GM23248 (cell line): ENCODE measurements at regions not wholly inside any gene's neighbourhood (a gene's known extent, or its start where the extent isn't known, plus 50 kb on each side); places are given as distances from the start of the nearest gene placed in this dataset.

Experiments
- DNase-seq: peaks from one replicate; pipeline ENCODE4 v3.0.0-alpha.2; 2015
- H2AFZ ChIP-seq: fragments of 200-600 bp; sonication (generic); 2 replicates; pipeline ENCODE4 v1.6.1; 2016; ENCODE audit warnings: antibody characterized with exemption
- H3F3A ChIP-seq: fragments of 200-600 bp; sonication (generic); 2 replicates; pipeline ENCODE4 v1.6.1; 2016; ENCODE audit warnings: mild to moderate bottlenecking, antibody characterized with exemption, mixed run types; ENCODE audit not compliant: insufficient read depth
- H3K27ac ChIP-seq: fragments of 200-600 bp; sonication (generic); 2 replicates; pipeline ENCODE4 v1.5.1; 2016; ENCODE audit warnings: mild to moderate bottlenecking
- H3K27me3 ChIP-seq: fragments of 200-600 bp; sonication (generic); replicated peaks from 2 replicates; pipeline ENCODE4 v1.6.1; 2016; ENCODE audit warnings: mild to moderate bottlenecking; ENCODE audit not compliant: insufficient read depth
- H3K36me3 ChIP-seq: fragments of 200-600 bp; sonication (generic); 2 replicates; pipeline ENCODE4 v1.6.1; 2016; ENCODE audit warnings: low read depth, mild to moderate bottlenecking
- H3K4me1 ChIP-seq: fragments of 200-600 bp; sonication (generic); 2 replicates; pipeline ENCODE4 v1.6.1; 2016; ENCODE audit warnings: mild to moderate bottlenecking; ENCODE audit not compliant: insufficient read depth
- H3K4me2 ChIP-seq: fragments of 200-600 bp; sonication (generic); one replicate; pipeline ENCODE4 v1.6.1; 2016; ENCODE audit warnings: mild to moderate bottlenecking; ENCODE audit not compliant: unreplicated experiment
- H3K4me3 ChIP-seq: fragments of 200-600 bp; sonication (generic); 2 replicates; pipeline ENCODE4 v1.5.1; 2016; ENCODE audit warnings: mild to moderate bottlenecking
- H3K79me2 ChIP-seq: fragments of 200-600 bp; sonication (generic); 2 replicates; pipeline ENCODE4 v1.6.1; 2016; ENCODE audit warnings: mild to moderate bottlenecking; ENCODE audit not compliant: insufficient read depth
- H3K9ac ChIP-seq: fragments of 200-600 bp; sonication (generic); 2 replicates; pipeline ENCODE4 v1.6.1; 2016; ENCODE audit warnings: mild to moderate bottlenecking
- H3K9me2 ChIP-seq: fragments of 200-600 bp; sonication (generic); 2 replicates; pipeline ENCODE4 v1.6.1; 2016; ENCODE audit warnings: mixed run types, mild to moderate bottlenecking, moderate library complexity; ENCODE audit not compliant: insufficient read depth
- H3K9me3 ChIP-seq: fragments of 200-600 bp; sonication (generic); one replicate; pipeline ENCODE4 v1.6.1; 2017; ENCODE audit warnings: low read depth
- H4K20me1 ChIP-seq: fragments of 200-600 bp; sonication (generic); 2 replicates; pipeline ENCODE4 v1.6.0; 2016; ENCODE audit not compliant: insufficient read depth
- EZH2 ChIP-seq: fragments of 200-600 bp; sonication (generic); IDR thresholded peaks from 2 replicates; pipeline ENCODE4 v1.6.1; 2018; ENCODE audit warnings: antibody characterized with exemption, mild to moderate bottlenecking; ENCODE audit not compliant: insufficient read depth, poor library complexity, severe bottlenecking
- EZH2phosphoT487 ChIP-seq: fragments of 200-600 bp; sonication (generic); IDR thresholded peaks from 2 replicates; pipeline ENCODE4 v1.6.1; 2018; ENCODE audit warnings: antibody characterized with exemption, moderate library complexity, mild to moderate bottlenecking, low read depth; ENCODE audit not compliant: insufficient read depth
- WGBS, 2 experiments: methylation state at CpG; one replicate each; pipeline ENCODE4 v1.1.6; 2015 to 2017; ENCODE audit warnings: low lambda C conversion rate in 2 of 2, low coverage in 1 of 2; ENCODE audit errors: missing lambda C conversion rate in 2 of 2; 5-methylcytosine and 5-hydroxymethylcytosine counted together
- in situ Hi-C: fragments of 300-500 bp; cut with MboI; formaldehyde crosslinking; loops from 2 replicates; pipeline ENCODE4 v1.15.0; 2020

DNA sequence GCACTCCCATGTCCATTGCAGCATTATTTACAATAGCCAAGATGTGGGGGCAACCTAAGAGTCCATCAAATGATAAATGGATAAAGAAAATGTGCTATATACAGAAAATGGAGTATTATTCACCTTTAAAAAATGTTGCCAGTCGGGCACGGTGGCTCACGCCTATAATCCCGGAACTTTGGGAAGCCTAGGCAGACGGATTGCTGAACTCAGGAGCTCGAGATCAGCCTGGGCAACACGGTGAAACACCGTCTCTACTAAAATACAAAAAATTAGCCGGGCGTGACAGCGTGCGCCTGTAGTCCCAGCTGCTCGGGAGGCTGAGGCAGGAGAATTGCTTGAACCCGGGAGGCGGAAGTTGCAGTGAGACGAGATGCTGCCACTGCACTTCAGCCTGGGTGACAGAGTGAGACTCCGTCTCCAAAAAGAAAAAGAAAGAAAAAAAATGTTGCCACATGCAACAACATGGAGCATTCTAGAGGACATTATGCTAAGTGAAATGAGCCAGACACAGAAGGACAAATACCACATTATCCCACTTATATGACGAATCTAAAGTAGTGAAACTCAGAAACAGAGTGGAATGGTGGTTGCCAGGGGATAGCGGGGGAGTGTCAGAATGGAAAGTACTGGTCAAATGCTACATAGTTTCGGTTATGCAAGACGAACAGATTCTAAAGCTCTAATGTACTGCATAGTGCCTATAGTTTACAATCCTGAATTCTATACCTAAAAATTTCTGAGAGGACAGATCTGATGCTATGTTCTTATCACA, 1385.6 kb upstream of the TMEFF2 start:
- in situ Hi-C loops = no loop called here
- TF ChIP-seq EZH2 = no peak
- TF ChIP-seq EZH2phosphoT487 = no peak

DNA sequence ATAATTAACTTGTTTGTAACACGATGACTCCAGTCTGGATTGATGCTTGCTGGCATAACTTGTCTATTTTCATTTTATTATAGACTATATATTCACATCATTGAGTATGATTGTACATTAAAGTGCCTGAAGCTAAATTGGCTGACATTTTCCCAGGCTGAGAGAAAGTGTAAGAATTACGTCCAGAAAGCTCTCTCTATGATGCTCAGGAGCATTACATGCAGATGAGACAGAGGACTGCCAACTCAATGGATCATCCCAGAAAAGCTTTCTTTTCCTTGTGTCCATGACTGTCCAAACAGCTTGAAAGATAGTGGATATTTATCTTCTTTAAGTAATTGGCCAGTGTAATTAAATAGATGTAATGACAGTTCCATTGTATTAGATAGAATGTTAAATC, 1372.2 kb upstream of the TMEFF2 start:
- no peak for DNase-seq
- in situ Hi-C loops = no loop called here
- no peak overlapping the region for H2AFZ ChIP-seq
- no peak overlapping the region for H3K9ac ChIP-seq
- no peak overlapping the region for H3K4me3 ChIP-seq
- no peaks in the 10 kb centered on the region for H3F3A ChIP-seq
- no peaks in the 10 kb centered on the region for H3K9me2 ChIP-seq
- no peaks in the 10 kb centered on the region for H3K36me3 ChIP-seq
- TF ChIP-seq EZH2 (no peak), EZH2phosphoT487 (no peak)
- no peak overlapping the region for H3K4me2 ChIP-seq
- H3K27me3 ChIP-seq = no peaks in the 10 kb centered on the region
- H3K9me3 ChIP-seq = peaks cover 5% of the 10 kb centered on the region
- no peak overlapping the region for H3K27ac ChIP-seq
- no peaks in the 10 kb centered on the region for H3K4me1 ChIP-seq
- WGBS, 2 experiments = 7 to 15% methylated on average over 2 of the region's 2 CpGs
- H4K20me1 ChIP-seq = no peaks in the 10 kb centered on the region
- H3K79me2 ChIP-seq = no peaks in the 10 kb centered on the region

More for the DNA sequence above, 1385.6 kb upstream of the TMEFF2 start:
- Histone ChIP-seq H3F3A (no peaks in the 10 kb centered on the region), H3K4me2 (no peak overlapping the region), H4K20me1 (no peaks in the 10 kb centered on the region), H3K9me3 (no peaks in the 10 kb centered on the region), H3K27me3 (no peaks in the 10 kb centered on the region), H3K27ac (no peak overlapping the region), H3K9me2 (no peaks in the 10 kb centered on the region), H3K4me3 (no peak overlapping the region), H2AFZ (no peak overlapping the region), H3K79me2 (no peaks in the 10 kb centered on the region), H3K9ac (no peak overlapping the region), H3K36me3 (no peaks in the 10 kb centered on the region), H3K4me1 (no peaks in the 10 kb centered on the region)
- no peak for DNase-seq
- 50 to 58% methylated on average over 21 of the region's 21 CpGs for WGBS, 2 experiments

DNA sequence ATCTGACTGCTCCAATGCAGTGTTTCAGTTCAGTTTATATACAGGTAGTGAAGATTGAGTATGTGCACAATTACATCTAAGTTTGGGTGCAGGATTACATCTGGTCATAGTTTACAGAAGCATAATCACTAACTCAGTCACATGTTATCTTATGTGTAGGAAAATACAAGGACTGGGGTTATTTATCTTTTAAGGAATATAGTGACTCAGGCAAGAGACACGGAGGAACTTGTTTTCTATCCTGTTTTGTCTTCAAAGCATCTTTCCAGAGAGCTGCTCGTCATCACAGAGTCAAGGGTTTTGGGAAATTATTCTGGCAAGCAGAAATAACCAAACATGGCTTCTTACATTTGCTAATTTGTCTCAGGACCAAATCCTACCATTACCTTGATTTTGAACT, 1371.5 kb upstream of the TMEFF2 start:
- H3K36me3 ChIP-seq = no peaks in the 10 kb centered on the region
- H3K4me2 ChIP-seq = no peak overlapping the region
- no peaks in the 10 kb centered on the region for H4K20me1 ChIP-seq
- in situ Hi-C loops = no loop called here
- no peak for DNase-seq
- no peak overlapping the region for H3K27ac ChIP-seq
- no peaks in the 10 kb centered on the region for H3K79me2 ChIP-seq
- H3K27me3 ChIP-seq = no peaks in the 10 kb centered on the region
- WGBS, 2 experiments = 5 to 20% methylated on average over 2 of the region's 2 CpGs
- H3K9me3 ChIP-seq = peaks cover 5% of the 10 kb centered on the region
- no peaks in the 10 kb centered on the region for H3K4me1 ChIP-seq
- TF ChIP-seq EZH2phosphoT487 = no peak
- no peak for TF ChIP-seq EZH2
- H3K9ac ChIP-seq = no peak overlapping the region
- no peak overlapping the region for H3K4me3 ChIP-seq
- no peaks in the 10 kb centered on the region for H3F3A ChIP-seq
- H2AFZ ChIP-seq = no peak overlapping the region
- H3K9me2 ChIP-seq = no peaks in the 10 kb centered on the region

DNA sequence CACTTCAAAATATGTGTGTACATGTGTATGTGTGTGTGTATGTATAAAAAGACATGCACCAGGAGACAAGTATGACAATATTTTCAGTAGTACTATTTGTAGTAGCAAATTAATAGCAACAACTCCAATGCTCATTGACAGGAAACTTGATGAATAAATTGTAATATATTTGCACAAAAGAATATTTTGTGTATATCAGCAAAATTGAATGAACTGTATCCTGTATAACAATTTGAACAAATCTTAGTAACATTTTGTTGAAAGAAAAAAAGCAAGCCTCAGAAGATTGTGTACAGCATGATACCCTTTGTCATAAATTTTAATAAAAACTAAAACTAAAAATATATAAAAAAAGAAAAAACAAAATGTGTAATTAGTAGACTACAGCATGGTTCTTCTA, 1367.3 kb upstream of the TMEFF2 start:
- Histone ChIP-seq H3K36me3 (no peaks in the 10 kb centered on the region), H3K27ac (no peak overlapping the region), H3K27me3 (no peaks in the 10 kb centered on the region), H4K20me1 (no peaks in the 10 kb centered on the region), H3K9ac (no peak overlapping the region), H3F3A (no peaks in the 10 kb centered on the region), H3K4me3 (no peak overlapping the region), H3K4me1 (no peaks in the 10 kb centered on the region), H3K9me3 (peaks cover 5% of the 10 kb centered on the region), H3K4me2 (no peak overlapping the region), H2AFZ (no peak overlapping the region), H3K79me2 (no peaks in the 10 kb centered on the region), H3K9me2 (no peaks in the 10 kb centered on the region)
- no peak for DNase-seq
- TF ChIP-seq EZH2phosphoT487 (no peak), EZH2 (no peak)
- in situ Hi-C loops = no loop called here
